Loucy (cell line): ENCODE measurements at regions not wholly inside any gene's neighbourhood (a gene's known extent, or its start where the extent isn't known, plus 50 kb on each side); places are given as distances from the start of the nearest gene placed in this dataset.

Experiments
- CTCF ChIP-seq: fragments of 200-600 bp; sonication (generic); conservative IDR thresholded peaks from 2 replicates; pipeline ENCODE4 v1.5.1; 2014; ENCODE audit warnings: mild to moderate bottlenecking, antibody characterized with exemption, low read length
- EZH2phosphoT487 ChIP-seq: fragments of 200-600 bp; IDR thresholded peaks from 2 replicates; pipeline ENCODE4 v1.6.1; 2018; ENCODE audit warnings: antibody characterized with exemption, mild to moderate bottlenecking, moderate library complexity, borderline replicate concordance

GRCh38 chr7:28349637-28350036 is 62.7 kb upstream of the CREB5 start:
- TF ChIP-seq CTCF: no peak
- TF ChIP-seq EZH2phosphoT487: no peak
